RWPE1 (cell line): ENCODE measurements at regions not wholly inside any gene's neighbourhood (a gene's known extent, or its start where the extent isn't known, plus 50 kb on each side); places are given as distances from the start of the nearest gene placed in this dataset.

Source experiments
- CTCF ChIA-PET: fragments of 350-600 bp; sonication (Branson Sonifier 250); formaldehyde crosslinking; extraction: SDS; loops from one replicate; lab custom pipeline; 2021; lab: Yijun Ruan, JAX
- POLR2A ChIA-PET: fragments of 400-600 bp; formaldehyde crosslinking; extraction: SDS; loops from one replicate; lab custom pipeline; 2020; ENCODE audit warnings: antibody characterized with exemption; ENCODE audit not compliant: low non-redundant PET; lab: Yijun Ruan, JAX
- DNase-seq: peaks from one replicate; pipeline ENCODE4 v3.0.0; 2012; ENCODE audit warnings: low spot score
- H3K27ac ChIP-seq: fragments of 450-650 bp; 2 replicates; pipeline ENCODE4 v1.5.1; 2017
- CTCF ChIP-seq: fragments of 450-650 bp; conservative IDR thresholded peaks from 2 replicates; pipeline ENCODE4 v1.5.1; 2017; ENCODE audit warnings: low read depth, mild to moderate bottlenecking

DNA sequence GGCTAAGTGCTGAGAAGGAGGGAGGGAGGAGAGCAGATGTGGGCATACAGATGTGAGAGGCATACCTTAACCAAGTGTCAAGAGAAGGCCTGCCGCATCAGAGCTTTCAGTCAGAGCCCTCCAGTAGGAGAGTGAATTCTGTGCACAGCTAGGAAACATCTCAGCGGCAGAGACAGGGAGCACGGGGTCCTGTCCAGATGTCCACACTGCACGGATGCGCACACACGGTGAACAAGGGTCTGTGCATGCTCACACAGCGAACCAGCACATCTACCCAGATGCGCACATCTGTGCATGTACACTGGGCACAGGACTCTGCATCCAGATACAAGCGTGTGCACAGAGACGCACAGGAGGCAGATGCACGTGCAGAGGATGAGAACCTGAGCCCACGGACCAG is 778.0 kb downstream of the BRD1 start:
- ChIA-PET CTCF (no interaction called here), POLR2A (no interaction called here)
- no peak for TF ChIP-seq CTCF
- DNase-seq = no peak
- H3K27ac ChIP-seq = no peak overlapping the region

DNA sequence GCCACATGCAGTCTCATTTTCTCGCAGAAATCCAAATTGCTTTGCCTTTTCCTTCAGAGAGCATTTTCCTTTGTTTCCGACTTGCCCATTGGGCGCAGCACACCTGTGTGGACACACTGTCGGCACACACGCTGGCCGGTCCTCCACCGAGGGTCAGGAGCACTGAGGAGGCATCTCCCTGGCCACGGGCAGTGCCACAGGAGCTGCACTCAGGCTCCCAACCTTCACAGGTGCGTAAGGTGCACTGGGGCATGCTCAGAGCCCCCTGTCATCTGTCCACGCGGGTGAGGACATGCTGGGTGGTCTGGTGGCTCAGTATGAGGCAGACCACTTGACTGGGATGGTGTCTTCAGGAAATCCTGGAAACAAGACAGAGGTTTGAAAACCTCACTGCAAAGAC is 779.1 kb downstream of the BRD1 start:
- H3K27ac ChIP-seq = no peak overlapping the region
- DNase-seq = no peak
- POLR2A ChIA-PET = no interaction called here
- TF ChIP-seq CTCF = no peak
- CTCF ChIA-PET = interaction anchor here (0.7 kb wide), 1 partner anchor 149 kb away, joined by 3 read pairs; no protein-coding TSS in a partner anchor

DNA sequence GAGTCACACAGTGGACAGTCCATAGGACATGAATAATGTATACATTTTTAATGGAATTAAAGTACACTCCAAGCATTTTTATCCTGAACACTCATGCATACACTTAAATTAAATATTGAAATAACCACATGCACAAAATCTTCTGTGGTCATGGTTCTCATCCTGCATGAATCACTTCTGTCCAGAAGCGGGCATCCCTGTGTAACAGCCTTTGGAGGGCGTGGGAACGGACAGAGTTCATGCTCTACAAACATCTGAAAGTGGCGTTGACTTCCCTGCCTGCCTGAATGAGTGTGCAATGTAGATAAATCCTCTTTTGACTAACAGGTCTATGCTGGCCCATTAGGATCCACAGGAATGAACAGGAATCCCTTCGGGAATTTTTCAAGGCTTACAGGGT is 780.2 kb downstream of the BRD1 start:
- CTCF ChIA-PET = interaction anchor here (0.6 kb wide), 1 partner anchor 457 kb away, joined by 4 read pairs; no protein-coding TSS in a partner anchor
- no peak for DNase-seq
- TF ChIP-seq CTCF = no peak
- H3K27ac ChIP-seq = no peak overlapping the region
- POLR2A ChIA-PET = no interaction called here

- DNase-seq = no peak
- POLR2A ChIA-PET = no interaction called here
- CTCF ChIA-PET = no interaction called here
Measured at GRCh38 chr22:49046546-49047361, 780.9 kb downstream of the BRD1 start.

GRCh38 chr22:49046000-49046545 is 781.6 kb downstream of the BRD1 start:
- TF ChIP-seq CTCF = no peak
- ChIA-PET CTCF (no interaction called here), POLR2A (no interaction called here)
- DNase-seq = no peak
- H3K27ac ChIP-seq = no peak overlapping the region

More at GRCh38 chr22:49046546-49047361, 780.9 kb downstream of the BRD1 start:
- TF ChIP-seq CTCF = no peak
- H3K27ac ChIP-seq = no peak overlapping the region

- ChIA-PET CTCF (no interaction called here), POLR2A (no interaction called here)
- no peak for DNase-seq
- no peak for TF ChIP-seq CTCF
- H3K27ac ChIP-seq = no peak overlapping the region
Measured at GRCh38 chr22:49045276-49045675, 782.4 kb downstream of the BRD1 start.
